ENCODE measurements at regions not wholly inside any gene's neighbourhood (a gene's known extent, or its start where the extent isn't known, plus 50 kb on each side); places are given as distances from the start of the nearest gene placed in this dataset.

GRCh38 chr3:66139415-66139814, 81.4 kb upstream of the SLC25A26 start:
- H3K4me1 ChIP-seq: no peaks in the 10 kb centered on the region
- no peak overlapping the region for H3K27ac ChIP-seq
- no peaks in the 10 kb centered on the region for H3K36me3 ChIP-seq
- no peak overlapping the region for H3K4me3 ChIP-seq
- no peak for TF ChIP-seq CTCF (IDR thresholded peaks at IDR 0.05)
- no peak for ATAC-seq
- H3K9me3 ChIP-seq: no peaks in the 10 kb centered on the region
- intact Hi-C loops (cut with DNase I): loop anchor here (5.0 kb wide), 1 partner anchor 352 kb away; no protein-coding TSS in a partner anchor
- no peak for DNase-seq
- H3K27me3 ChIP-seq (ENCODE audit: low read depth): no peaks in the 10 kb centered on the region

DNA sequence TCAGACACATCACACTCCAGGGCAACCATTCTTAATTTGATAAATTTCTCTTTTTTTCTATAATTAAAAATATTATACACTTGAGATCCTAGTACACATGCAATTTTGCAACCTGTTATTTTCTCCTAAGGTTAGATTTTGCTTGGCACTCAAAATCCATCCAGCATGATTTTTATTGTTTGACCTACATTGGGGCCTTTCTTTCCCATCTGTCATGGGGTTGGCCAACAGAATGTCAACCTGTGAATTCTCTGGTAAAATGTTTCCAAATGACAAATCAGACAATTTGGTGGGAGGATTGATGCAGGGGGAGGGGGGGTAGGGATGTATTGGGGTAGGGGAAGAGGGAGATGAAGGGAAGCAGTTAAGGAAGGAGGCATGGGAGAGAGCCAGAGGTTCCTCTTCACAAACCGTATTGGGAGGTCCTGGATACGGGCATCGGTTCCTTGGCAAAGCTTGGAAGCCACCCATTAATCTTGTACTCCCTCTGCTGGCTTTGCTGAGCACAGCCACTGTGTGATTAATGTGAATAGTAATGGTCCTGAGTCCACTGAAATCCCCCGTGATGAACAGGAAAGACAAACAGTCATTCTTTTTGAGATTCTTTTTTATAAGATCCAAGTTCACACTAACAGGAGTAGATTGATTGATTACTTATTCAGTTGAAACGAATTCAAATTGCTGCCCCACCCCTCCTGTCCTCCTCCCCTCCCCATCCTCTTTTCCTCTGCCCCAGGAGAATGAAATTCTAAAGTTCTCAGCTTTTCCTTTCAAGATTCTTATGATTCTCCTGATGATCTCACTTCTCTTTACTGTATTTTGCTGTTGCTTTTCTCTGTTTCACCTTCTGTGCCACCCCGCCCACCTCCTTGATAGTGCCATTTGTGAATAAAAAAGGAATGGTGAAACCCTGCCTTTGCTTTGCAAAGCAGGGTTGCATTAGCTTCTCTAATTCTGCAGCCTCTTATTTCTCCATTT, 82.2 kb upstream of the SLC25A26 start:
- TF ChIP-seq CTCF (IDR thresholded peaks at IDR 0.05): peak; percentile 73
- Histone ChIP-seq H3K27ac (no peak overlapping the region), H3K9me3 (no peaks in the 10 kb centered on the region), H3K4me3 (no peak overlapping the region), H3K4me1 (no peaks in the 10 kb centered on the region), H3K36me3 (no peaks in the 10 kb centered on the region), H3K27me3 (ENCODE audit: low read depth) (no peaks in the 10 kb centered on the region)
- intact Hi-C loops (cut with DNase I): loop anchor here (5.0 kb wide), 1 partner anchor 351 kb away; no protein-coding TSS in a partner anchor
- no peak for DNase-seq
- peak; percentile 86 to 91 for ATAC-seq

DNA sequence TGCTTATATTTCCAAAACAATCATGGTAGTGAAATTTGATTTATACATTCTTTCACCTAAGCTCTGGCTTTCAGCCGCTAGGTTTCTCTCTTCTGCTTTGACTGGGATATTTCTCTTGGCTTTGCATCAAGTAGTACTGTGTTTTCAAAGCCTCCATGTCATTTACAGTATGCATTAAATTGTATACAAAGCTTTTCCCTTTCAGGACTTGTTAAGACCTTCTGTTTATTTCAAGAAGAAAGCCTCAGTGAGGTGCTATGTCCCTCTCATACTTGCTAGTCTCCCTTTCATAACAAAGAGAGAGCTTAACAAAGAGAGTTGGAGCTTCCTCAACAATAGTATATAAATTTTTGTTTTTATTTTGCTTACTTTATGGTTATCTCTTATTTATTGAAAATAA, 84.2 kb upstream of the SLC25A26 start:
- no peak for DNase-seq
- no peak for ATAC-seq
- no peaks in the 10 kb centered on the region for H3K36me3 ChIP-seq
- no peak for TF ChIP-seq CTCF (IDR thresholded peaks at IDR 0.05)
- H3K9me3 ChIP-seq: no peaks in the 10 kb centered on the region
- intact Hi-C loops (cut with DNase I): loop anchor here (5.0 kb wide), 1 partner anchor 349 kb away; no protein-coding TSS in a partner anchor
- H3K4me1 ChIP-seq: no peaks in the 10 kb centered on the region
- no peak overlapping the region for H3K27ac ChIP-seq
- no peak overlapping the region for H3K4me3 ChIP-seq
- no peaks in the 10 kb centered on the region for H3K27me3 ChIP-seq (ENCODE audit: low read depth)

DNA sequence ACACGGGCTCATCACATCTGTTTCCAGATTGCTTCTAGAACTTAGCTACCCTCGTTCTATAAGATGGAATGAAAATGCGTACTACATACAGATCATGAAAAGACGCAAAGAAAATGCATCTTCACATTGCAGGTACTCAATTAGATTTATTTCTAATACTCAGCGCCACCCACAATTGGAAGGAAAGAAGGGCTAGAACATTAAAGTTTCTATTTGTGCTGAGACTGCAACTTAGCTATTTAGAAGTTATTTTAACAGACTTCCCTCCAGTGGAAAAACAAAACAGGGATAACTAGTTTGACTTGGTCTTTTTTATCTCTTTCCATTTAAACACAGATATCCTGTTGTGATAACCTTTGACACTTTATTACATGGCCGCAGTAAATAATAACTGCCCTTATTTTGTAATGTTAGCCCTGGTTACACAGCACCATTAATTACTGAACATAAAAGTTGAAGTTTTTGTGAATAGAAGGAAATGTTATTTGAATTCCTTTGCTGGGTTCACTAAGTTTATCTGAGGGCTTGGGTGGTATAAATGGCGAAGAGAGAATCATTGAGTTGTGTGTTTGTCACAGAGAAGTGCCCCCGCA, 86.9 kb upstream of the SLC25A26 start:
- H3K9me3 ChIP-seq: no peaks in the 10 kb centered on the region
- H3K36me3 ChIP-seq: no peaks in the 10 kb centered on the region
- H3K27ac ChIP-seq: no peak overlapping the region
- no peak for TF ChIP-seq CTCF (IDR thresholded peaks at IDR 0.05)
- no peaks in the 10 kb centered on the region for H3K27me3 ChIP-seq (ENCODE audit: low read depth)
- intact Hi-C loops (cut with DNase I): no loop called here
- no peak for ATAC-seq
- no peak for DNase-seq
- no peak overlapping the region for H3K4me3 ChIP-seq
- no peaks in the 10 kb centered on the region for H3K4me1 ChIP-seq

- no peak for TF ChIP-seq CTCF (IDR thresholded peaks at IDR 0.05)
- no peaks in the 10 kb centered on the region for H3K36me3 ChIP-seq
- H3K4me1 ChIP-seq: no peaks in the 10 kb centered on the region
- no peaks in the 10 kb centered on the region for H3K9me3 ChIP-seq
- H3K27me3 ChIP-seq (ENCODE audit: low read depth): no peaks in the 10 kb centered on the region
- no peak overlapping the region for H3K4me3 ChIP-seq
- no peak overlapping the region for H3K27ac ChIP-seq
- intact Hi-C loops (cut with DNase I): no loop called here
- DNase-seq: no peak
- no peak for ATAC-seq
Measured at GRCh38 chr3:66133050-66133757, 87.6 kb upstream of the SLC25A26 start.

All from lower lobe of right lung (tissue), 2 donors.